Spinal cord (tissue), 9 donors: ENCODE measurements at regions not wholly inside any gene's neighbourhood (a gene's known extent, or its start where the extent isn't known, plus 50 kb on each side); places are given as distances from the start of the nearest gene placed in this dataset.

ENCODE experiments used
- DNase-seq, 6 donors: peaks; one replicate each; pipeline versions ENCODE4 v3.0.0 to v3.0.0-alpha.2; 2013 to 2015; ENCODE audit warnings: low spot score in 6 of 6, low read depth in 4 of 6
- H3K27ac ChIP-seq: one replicate; pipeline ENCODE4 v1.5.1; 2013; ENCODE audit warnings: low read depth, low read length, control low read depth
- H3K27me3 ChIP-seq: one replicate; pipeline ENCODE4 v1.6.1; 2013; ENCODE audit warnings: low read length; ENCODE audit not compliant: control insufficient read depth, insufficient read depth
- H3K36me3 ChIP-seq: one replicate; pipeline ENCODE4 v1.6.1; 2013; ENCODE audit warnings: low read length; ENCODE audit not compliant: control insufficient read depth, insufficient read depth
- H3K4me1 ChIP-seq: one replicate; pipeline ENCODE4 v1.6.1; 2013; ENCODE audit warnings: low read length; ENCODE audit not compliant: control insufficient read depth, insufficient read depth
- H3K4me3 ChIP-seq: one replicate; pipeline ENCODE4 v1.5.1; 2013; ENCODE audit warnings: low read depth, low read length, control low read depth
- H3K9me3 ChIP-seq: one replicate; pipeline ENCODE4 v1.6.1; 2013; ENCODE audit warnings: low read length; ENCODE audit not compliant: control insufficient read depth, insufficient read depth
- WGBS: methylation state at CpG from one replicate; pipeline ENCODE4 v1.1.5; 2013; ENCODE audit warnings: missing lambda C conversion rate; ENCODE audit not compliant: insufficient coverage; 5-methylcytosine and 5-hydroxymethylcytosine counted together
- donor health status: healthy.

GRCh38 chr5:68746643-68747420 is 347.0 kb upstream of the SLC30A5 start:
- peak in 1 of 6 donors; percentile 37 for DNase-seq
- H3K27ac ChIP-seq, result no peak overlapping the region
- H3K4me3 ChIP-seq, result no peak overlapping the region
- H3K27me3 ChIP-seq, result no peaks in the 10 kb centered on the region
- no peaks in the 10 kb centered on the region for H3K36me3 ChIP-seq
- H3K9me3 ChIP-seq, result no peaks in the 10 kb centered on the region
- H3K4me1 ChIP-seq, result no peaks in the 10 kb centered on the region
- WGBS, result 80% methylated on average over 8 of the region's 14 CpGs

- DNase-seq, result peak in 1 of 6 donors; percentile 64
- Histone ChIP-seq H3K9me3 (no peaks in the 10 kb centered on the region), H3K27me3 (no peaks in the 10 kb centered on the region), H3K36me3 (no peaks in the 10 kb centered on the region), H3K4me1 (no peaks in the 10 kb centered on the region), H3K27ac (no peak overlapping the region), H3K4me3 (no peak overlapping the region)
- WGBS, result no CpG with 5 or more reads among the region's 4 CpGs
Measured at GRCh38 chr5:68747521-68747920, 346.3 kb upstream of the SLC30A5 start.

GRCh38 chr5:68748101-68748500 is 345.7 kb upstream of the SLC30A5 start:
- no peak for DNase-seq
- no peak overlapping the region for H3K27ac ChIP-seq
- H3K9me3 ChIP-seq, result no peaks in the 10 kb centered on the region
- 10% methylated on average over 2 of the region's 3 CpGs for WGBS
- H3K4me3 ChIP-seq, result no peak overlapping the region
- no peaks in the 10 kb centered on the region for H3K27me3 ChIP-seq
- no peaks in the 10 kb centered on the region for H3K36me3 ChIP-seq
- H3K4me1 ChIP-seq, result no peaks in the 10 kb centered on the region

- Histone ChIP-seq H3K36me3 (no peaks in the 10 kb centered on the region), H3K4me1 (no peaks in the 10 kb centered on the region), H3K27ac (no peak overlapping the region), H3K27me3 (no peaks in the 10 kb centered on the region), H3K9me3 (no peaks in the 10 kb centered on the region), H3K4me3 (no peak overlapping the region)
- no CpG with 5 or more reads among the region's 2 CpGs for WGBS
- DNase-seq, result no peak
Measured at GRCh38 chr5:68749077-68749476, 344.7 kb upstream of the SLC30A5 start.

GRCh38 chr5:68749631-68750030 is 344.2 kb upstream of the SLC30A5 start:
- no peak overlapping the region for H3K27ac ChIP-seq
- no peaks in the 10 kb centered on the region for H3K9me3 ChIP-seq

GRCh38 chr5:68751661-68752060 is 342.2 kb upstream of the SLC30A5 start:
- DNase-seq, result no peak
- no peak overlapping the region for H3K4me3 ChIP-seq
- no peaks in the 10 kb centered on the region for H3K36me3 ChIP-seq
- H3K27me3 ChIP-seq, result no peaks in the 10 kb centered on the region
- H3K27ac ChIP-seq, result no peak overlapping the region
- H3K4me1 ChIP-seq, result no peaks in the 10 kb centered on the region
- no peaks in the 10 kb centered on the region for H3K9me3 ChIP-seq
- no CpG with 5 or more reads among the region's 3 CpGs for WGBS

More at GRCh38 chr5:68749631-68750030, 344.2 kb upstream of the SLC30A5 start:
- no peaks in the 10 kb centered on the region for H3K4me1 ChIP-seq
- DNase-seq, result no peak
- WGBS, result 100% methylated on average over 1 of the region's 4 CpGs
- no peaks in the 10 kb centered on the region for H3K27me3 ChIP-seq
- H3K36me3 ChIP-seq, result no peaks in the 10 kb centered on the region
- H3K4me3 ChIP-seq, result no peak overlapping the region

GRCh38 chr5:68754536-68754935 is 339.3 kb upstream of the SLC30A5 start:
- no peak for DNase-seq
- no peak overlapping the region for H3K27ac ChIP-seq
- no peaks in the 10 kb centered on the region for H3K36me3 ChIP-seq
- no CpG with 5 or more reads among the region's 2 CpGs for WGBS
- H3K4me3 ChIP-seq, result no peak overlapping the region
- no peaks in the 10 kb centered on the region for H3K4me1 ChIP-seq
- H3K9me3 ChIP-seq, result no peaks in the 10 kb centered on the region
- H3K27me3 ChIP-seq, result no peaks in the 10 kb centered on the region

- H3K4me3 ChIP-seq, result no peak overlapping the region
Measured at GRCh38 chr5:68755293-68755692, 338.5 kb upstream of the SLC30A5 start.

GRCh38 chr5:68757006-68757405 is 336.8 kb upstream of the SLC30A5 start:
- WGBS, result no CpG with 5 or more reads among the region's 1 CpG
- Histone ChIP-seq H3K9me3 (no peaks in the 10 kb centered on the region), H3K27me3 (no peaks in the 10 kb centered on the region), H3K4me3 (no peak overlapping the region), H3K27ac (no peak overlapping the region), H3K36me3 (no peaks in the 10 kb centered on the region), H3K4me1 (no peaks in the 10 kb centered on the region)
- no peak for DNase-seq

More at GRCh38 chr5:68755293-68755692, 338.5 kb upstream of the SLC30A5 start:
- Histone ChIP-seq H3K4me1 (no peaks in the 10 kb centered on the region), H3K27me3 (no peaks in the 10 kb centered on the region), H3K27ac (no peak overlapping the region), H3K36me3 (no peaks in the 10 kb centered on the region), H3K9me3 (no peaks in the 10 kb centered on the region)
- no peak for DNase-seq

GRCh38 chr5:68757626-68758212 is 336.1 kb upstream of the SLC30A5 start:
- no peaks in the 10 kb centered on the region for H3K27me3 ChIP-seq
- WGBS, result no CpG with 5 or more reads among the region's 1 CpG
- no peaks in the 10 kb centered on the region for H3K36me3 ChIP-seq
- H3K4me1 ChIP-seq, result no peaks in the 10 kb centered on the region
- H3K4me3 ChIP-seq, result no peak overlapping the region
- no peak overlapping the region for H3K27ac ChIP-seq
- no peaks in the 10 kb centered on the region for H3K9me3 ChIP-seq
- peak in 1 of 6 donors; percentile 63 for DNase-seq
